C4-2B (cell line): ENCODE measurements at regions not wholly inside any gene's neighbourhood (a gene's known extent, or its start where the extent isn't known, plus 50 kb on each side); places are given as distances from the start of the nearest gene placed in this dataset.

Experiments used
- CTCF ChIP-seq: fragments of 450-650 bp; conservative IDR thresholded peaks from 2 replicates; pipeline ENCODE4 v1.5.1; 2017; ENCODE audit warnings: mild to moderate bottlenecking
- ZFX ChIP-seq: fragments of 450-650 bp; IDR thresholded peaks from 2 replicates; pipeline ENCODE4 v1.6.1; 2017

DNA sequence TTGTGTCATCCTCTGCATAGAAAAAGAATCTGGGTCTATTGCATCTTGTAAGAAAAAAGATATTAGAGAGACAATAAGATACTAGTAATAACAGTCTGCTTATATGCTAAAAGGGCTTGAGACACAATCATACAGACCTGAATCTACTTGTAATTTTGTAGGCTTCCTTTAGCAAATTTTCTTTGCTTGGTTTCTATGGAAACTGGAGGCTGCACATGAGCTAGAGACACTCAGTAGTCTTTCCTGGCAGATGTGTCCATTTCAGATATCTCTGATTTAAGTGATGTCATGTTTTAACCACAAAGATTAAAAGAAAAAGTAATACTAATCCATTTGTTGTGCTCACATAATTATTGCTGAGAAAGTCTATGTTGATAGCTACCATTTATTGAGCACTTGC, 123.9 kb upstream of the GNAO1 start:
- TF ChIP-seq CTCF (no peak), ZFX (no peak)
